ENCODE measurements at regions not wholly inside any gene's neighbourhood (a gene's known extent, or its start where the extent isn't known, plus 50 kb on each side); places are given as distances from the start of the nearest gene placed in this dataset.

DNA sequence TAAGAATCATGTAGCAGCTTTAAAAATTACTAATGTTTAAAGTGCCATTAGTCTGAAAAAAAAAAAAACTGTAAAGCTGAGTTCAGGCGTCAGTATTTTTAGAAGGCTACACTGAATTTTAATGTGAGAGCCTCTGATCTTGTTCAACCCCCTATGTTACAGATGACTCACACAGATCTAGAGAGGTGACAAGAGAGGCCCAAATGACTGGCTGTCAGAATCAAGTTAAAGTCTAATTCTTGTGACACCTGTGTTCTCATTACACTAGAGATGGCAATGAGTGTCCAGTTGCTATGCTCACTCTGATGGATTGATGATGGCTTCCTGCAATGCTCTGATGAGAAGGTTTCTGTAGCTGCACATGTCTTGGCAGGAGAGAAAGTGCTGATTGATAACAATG, 203.5 kb upstream of the OBI1 start:
- H3K9me3 ChIP-seq: peaks cover 0 to 6% of the 10 kb centered on the region in 2 donors
- no peaks in the 10 kb centered on the region for H3K27me3 ChIP-seq
- H3K36me3 ChIP-seq: no peaks in the 10 kb centered on the region
- ATAC-seq (no peak), DNase-seq (no peak)
- H3K4me1 ChIP-seq: no peaks in the 10 kb centered on the region
- H3K27ac ChIP-seq: no peak overlapping the region
- TF ChIP-seq, protein P1, sequence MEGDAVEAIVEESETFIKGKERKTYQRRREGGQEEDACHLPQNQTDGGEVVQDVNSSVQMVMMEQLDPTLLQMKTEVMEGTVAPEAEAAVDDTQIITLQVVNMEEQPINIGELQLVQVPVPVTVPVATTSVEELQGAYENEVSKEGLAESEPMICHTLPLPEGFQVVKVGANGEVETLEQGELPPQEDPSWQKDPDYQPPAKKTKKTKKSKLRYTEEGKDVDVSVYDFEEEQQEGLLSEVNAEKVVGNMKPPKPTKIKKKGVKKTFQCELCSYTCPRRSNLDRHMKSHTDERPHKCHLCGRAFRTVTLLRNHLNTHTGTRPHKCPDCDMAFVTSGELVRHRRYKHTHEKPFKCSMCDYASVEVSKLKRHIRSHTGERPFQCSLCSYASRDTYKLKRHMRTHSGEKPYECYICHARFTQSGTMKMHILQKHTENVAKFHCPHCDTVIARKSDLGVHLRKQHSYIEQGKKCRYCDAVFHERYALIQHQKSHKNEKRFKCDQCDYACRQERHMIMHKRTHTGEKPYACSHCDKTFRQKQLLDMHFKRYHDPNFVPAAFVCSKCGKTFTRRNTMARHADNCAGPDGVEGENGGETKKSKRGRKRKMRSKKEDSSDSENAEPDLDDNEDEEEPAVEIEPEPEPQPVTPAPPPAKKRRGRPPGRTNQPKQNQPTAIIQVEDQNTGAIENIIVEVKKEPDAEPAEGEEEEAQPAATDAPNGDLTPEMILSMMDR (IDR thresholded peaks at IDR 0.05): no peak
- H3K4me3 ChIP-seq: no peak overlapping the region
- intact Hi-C loops (cut with DNase I): no loop called here

DNA sequence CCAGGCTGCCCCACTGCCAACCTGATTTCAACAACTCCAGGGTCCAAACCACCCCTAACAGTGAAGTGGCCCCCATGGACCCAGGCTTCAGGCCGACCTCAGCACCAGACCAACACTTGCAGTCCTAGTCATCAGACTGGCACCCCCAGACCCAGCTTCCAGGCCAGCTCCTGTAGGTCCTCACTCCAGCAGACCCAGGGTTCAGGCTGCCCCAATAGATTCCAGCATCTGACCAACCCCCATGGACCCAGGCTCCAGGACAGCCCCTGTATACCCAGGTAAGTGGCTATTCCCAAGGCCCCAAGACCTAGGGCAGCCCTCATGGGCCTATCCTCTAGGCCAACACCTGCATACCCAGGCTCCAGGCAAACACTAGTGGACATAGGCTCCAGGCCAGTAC, 193.8 kb upstream of the OBI1 start:
- TF ChIP-seq, protein P1 (IDR thresholded peaks at IDR 0.05): no peak
- no peak for ATAC-seq

DNA sequence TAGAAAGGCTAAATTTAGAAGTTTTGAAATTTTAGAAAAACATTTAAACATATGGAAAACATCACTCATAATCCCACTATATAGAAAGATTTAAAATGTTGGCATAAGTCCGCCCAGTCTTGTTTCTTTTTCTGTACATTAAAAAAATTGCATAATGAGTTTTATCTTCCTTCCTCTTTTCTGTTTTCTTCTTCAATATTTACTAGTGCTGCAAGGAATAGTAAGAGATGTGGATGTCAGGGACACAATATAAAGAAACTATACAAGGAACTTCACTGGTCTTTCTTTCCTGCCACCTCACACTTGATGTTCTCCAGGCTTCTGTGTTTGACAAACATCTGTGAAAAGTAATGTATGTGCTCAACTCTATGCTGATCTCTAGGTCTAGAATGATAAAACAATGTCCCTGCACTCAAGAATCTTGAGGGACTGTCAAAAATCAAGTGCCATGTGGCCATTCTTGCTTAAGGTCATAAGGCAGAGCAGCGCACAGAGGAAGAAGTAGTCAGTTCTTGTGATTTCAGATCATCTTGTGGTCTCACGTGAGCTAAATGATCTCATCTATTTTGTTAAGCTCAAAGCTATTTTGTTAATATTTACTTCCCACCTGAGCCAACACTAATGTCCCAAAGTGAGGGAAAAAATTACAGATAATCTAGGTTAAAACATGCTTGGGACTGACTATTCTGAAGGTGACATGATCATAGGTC, 186.9 kb upstream of the OBI1 start:
- TF ChIP-seq, protein P1 (IDR thresholded peaks at IDR 0.05): no peak
- no peak overlapping the region for H3K4me3 ChIP-seq

More for the DNA sequence above, 193.8 kb upstream of the OBI1 start:
- Histone ChIP-seq H3K27me3 (no peaks in the 10 kb centered on the region), H3K4me3 (no peak overlapping the region), H3K36me3 (no peaks in the 10 kb centered on the region), H3K9me3 (peaks cover 0 to 19% of the 10 kb centered on the region in 2 donors), H3K4me1 (no peaks in the 10 kb centered on the region), H3K27ac (no peak overlapping the region)
- DNase-seq: no peak
- intact Hi-C loops (cut with DNase I): no loop called here

DNA sequence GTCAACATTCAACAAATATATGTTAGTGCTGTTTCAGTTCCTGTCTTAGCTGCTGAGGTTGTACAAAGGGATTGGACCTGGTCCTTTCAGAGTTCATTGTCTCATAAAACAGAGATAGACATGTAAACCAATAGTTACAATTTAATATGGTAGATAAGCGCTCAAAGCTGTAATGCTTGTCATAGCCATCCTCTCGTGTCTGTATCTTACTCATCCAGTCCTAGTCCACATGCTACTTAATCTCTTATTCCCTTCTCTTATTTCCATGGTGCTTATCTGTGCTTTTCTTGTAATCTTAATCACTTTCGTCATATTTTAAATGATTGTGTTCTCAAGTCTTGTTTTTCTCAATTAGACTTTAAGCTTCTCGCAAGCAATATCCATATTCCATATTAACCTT, 185.2 kb upstream of the OBI1 start:
- TF ChIP-seq, protein P1 (IDR thresholded peaks at IDR 0.05): no peak
- H3K4me3 ChIP-seq: no peak overlapping the region
- H3K4me1 ChIP-seq: no peaks in the 10 kb centered on the region
- H3K27me3 ChIP-seq: no peaks in the 10 kb centered on the region
- H3K36me3 ChIP-seq: no peaks in the 10 kb centered on the region
- DNase-seq: no peak
- intact Hi-C loops (cut with DNase I): no loop called here
- no peak for ATAC-seq
- H3K27ac ChIP-seq: no peak overlapping the region
- H3K9me3 ChIP-seq: no peaks in the 10 kb centered on the region

More for the DNA sequence above, 186.9 kb upstream of the OBI1 start:
- Histone ChIP-seq H3K27me3 (no peaks in the 10 kb centered on the region), H3K9me3 (no peaks in the 10 kb centered on the region), H3K36me3 (no peaks in the 10 kb centered on the region), H3K4me1 (no peaks in the 10 kb centered on the region), H3K27ac (no peak overlapping the region)
- intact Hi-C loops (cut with DNase I): no loop called here
- DNase-seq (no peak), ATAC-seq (no peak)

DNA sequence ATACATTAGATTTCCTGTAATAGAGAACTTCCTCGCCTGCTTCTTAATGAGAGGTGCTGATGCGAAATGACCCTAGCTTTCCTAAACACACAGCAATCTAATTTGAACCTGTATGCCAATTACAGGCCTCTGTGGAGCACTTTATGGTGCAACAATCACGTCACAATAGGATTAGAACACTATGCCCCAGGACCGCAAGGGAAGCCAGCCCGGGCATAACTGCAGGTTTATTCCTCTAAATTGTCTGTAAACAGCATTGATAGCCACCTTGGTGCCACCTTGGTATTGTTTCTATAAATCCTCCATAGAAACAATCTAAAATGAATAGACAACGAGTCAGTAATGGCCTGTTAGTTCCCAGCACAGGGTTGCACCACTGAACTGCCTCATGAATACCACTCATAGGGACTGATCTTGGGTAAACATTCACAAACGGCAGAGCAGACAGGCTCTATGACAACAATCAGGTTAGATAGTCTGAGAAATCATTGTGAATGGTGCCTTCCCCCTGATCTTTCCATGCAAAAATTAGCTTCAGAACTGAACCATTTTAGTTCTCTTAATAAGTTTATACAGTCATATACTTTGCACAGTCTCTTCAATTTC, 182.5 kb upstream of the OBI1 start:
- Histone ChIP-seq H3K27me3 (no peaks in the 10 kb centered on the region), H3K27ac (no peak overlapping the region), H3K9me3 (no peaks in the 10 kb centered on the region), H3K4me1 (no peaks in the 10 kb centered on the region), H3K4me3 (no peak overlapping the region), H3K36me3 (no peaks in the 10 kb centered on the region)
- intact Hi-C loops (cut with DNase I): no loop called here
- TF ChIP-seq, protein P1 (IDR thresholded peaks at IDR 0.05): no peak
- ATAC-seq (no peak), DNase-seq (no peak)
